ENCODE measurements at regions not wholly inside any gene's neighbourhood (a gene's known extent, or its start where the extent isn't known, plus 50 kb on each side); places are given as distances from the start of the nearest gene placed in this dataset.
"Not testable (repeated sequence)": the region's sequence is repeated elsewhere in the genome, so short reads cannot be mapped to it uniquely, and the experiment has no call there.

- Histone ChIP-seq H3K36me3 (ENCODE audit: control insufficient read depth, insufficient read depth, low read length) (no peaks in the 10 kb centered on the region), H3K27ac (ENCODE audit: low read depth, low read length, severe bottlenecking) (no peak overlapping the region), H3K9me3 (ENCODE audit: control insufficient read depth, low read length) (no peaks in the 10 kb centered on the region), H3K4me1 (ENCODE audit: control insufficient read depth, insufficient read depth, low read length, poor library complexity, severe bottlenecking) (no peaks in the 10 kb centered on the region), H3K4me3 (ENCODE audit: extremely low read depth, insufficient read depth, low read length, poor library complexity, severe bottlenecking) (no peak overlapping the region)
- WGBS, 2 experiments (ENCODE audit: insufficient coverage in 2 of 2) = 81 to 88% methylated on average over 3 to 4 of the region's 4 CpGs
These were observed 322.8 kb upstream of the PPARGC1A start for GRCh38 chr4:24212642-24213041.

GRCh38 chr4:24211856-24212255 lies 322.0 kb upstream of the PPARGC1A start:
- Histone ChIP-seq H3K27ac (ENCODE audit: low read depth, low read length, severe bottlenecking) (no peak overlapping the region), H3K9me3 (ENCODE audit: control insufficient read depth, low read length) (no peaks in the 10 kb centered on the region), H3K36me3 (ENCODE audit: control insufficient read depth, insufficient read depth, low read length) (no peaks in the 10 kb centered on the region), H3K4me3 (ENCODE audit: extremely low read depth, insufficient read depth, low read length, poor library complexity, severe bottlenecking) (no peak overlapping the region), H3K4me1 (ENCODE audit: control insufficient read depth, insufficient read depth, low read length, poor library complexity, severe bottlenecking) (no peaks in the 10 kb centered on the region)
- 87% methylated on average over 8 to 10 of the region's 10 CpGs for WGBS, 2 experiments (ENCODE audit: insufficient coverage in 2 of 2)

GRCh38 chr4:24210332-24210902 lies 320.6 kb upstream of the PPARGC1A start:
- Histone ChIP-seq H3K27ac (ENCODE audit: low read depth, low read length, severe bottlenecking) (no peak overlapping the region), H3K36me3 (ENCODE audit: control insufficient read depth, insufficient read depth, low read length) (no peaks in the 10 kb centered on the region), H3K9me3 (ENCODE audit: control insufficient read depth, low read length) (no peaks in the 10 kb centered on the region), H3K4me3 (ENCODE audit: extremely low read depth, insufficient read depth, low read length, poor library complexity, severe bottlenecking) (no peak overlapping the region), H3K4me1 (ENCODE audit: control insufficient read depth, insufficient read depth, low read length, poor library complexity, severe bottlenecking) (no peaks in the 10 kb centered on the region)
- 86 to 95% methylated on average over 8 to 9 of the region's 10 CpGs for WGBS, 2 experiments (ENCODE audit: insufficient coverage in 2 of 2)

GRCh38 chr4:24209906-24210305 lies 320.1 kb upstream of the PPARGC1A start:
- Histone ChIP-seq H3K36me3 (ENCODE audit: control insufficient read depth, insufficient read depth, low read length) (no peaks in the 10 kb centered on the region), H3K4me3 (ENCODE audit: extremely low read depth, insufficient read depth, low read length, poor library complexity, severe bottlenecking) (no peak overlapping the region), H3K9me3 (ENCODE audit: control insufficient read depth, low read length) (no peaks in the 10 kb centered on the region), H3K27ac (ENCODE audit: low read depth, low read length, severe bottlenecking) (no peak overlapping the region), H3K4me1 (ENCODE audit: control insufficient read depth, insufficient read depth, low read length, poor library complexity, severe bottlenecking) (no peaks in the 10 kb centered on the region)
- 100% methylated on average over 1 of the region's 1 CpG for WGBS, 2 experiments (ENCODE audit: insufficient coverage in 2 of 2)

GRCh38 chr4:24209131-24209530 lies 319.3 kb upstream of the PPARGC1A start:
- Histone ChIP-seq H3K4me1 (ENCODE audit: control insufficient read depth, insufficient read depth, low read length, poor library complexity, severe bottlenecking) (no peaks in the 10 kb centered on the region), H3K4me3 (ENCODE audit: extremely low read depth, insufficient read depth, low read length, poor library complexity, severe bottlenecking) (no peak overlapping the region), H3K9me3 (ENCODE audit: control insufficient read depth, low read length) (no peaks in the 10 kb centered on the region), H3K27ac (ENCODE audit: low read depth, low read length, severe bottlenecking) (no peak overlapping the region), H3K36me3 (ENCODE audit: control insufficient read depth, insufficient read depth, low read length) (no peaks in the 10 kb centered on the region)
- 86 to 97% methylated on average over 3 of the region's 3 CpGs for WGBS, 2 experiments (ENCODE audit: insufficient coverage in 2 of 2)

- H3K4me1 ChIP-seq (ENCODE audit: control insufficient read depth, insufficient read depth, low read length, poor library complexity, severe bottlenecking) = no peaks in the 10 kb centered on the region
- WGBS, 2 experiments (ENCODE audit: insufficient coverage in 2 of 2) = 90% methylated on average over 2 of the region's 3 CpGs; no CpG with 5 or more reads in 1 of the 2 experiments
- H3K36me3 ChIP-seq (ENCODE audit: control insufficient read depth, insufficient read depth, low read length) = no peaks in the 10 kb centered on the region
- no peak overlapping the region for H3K4me3 ChIP-seq (ENCODE audit: extremely low read depth, insufficient read depth, low read length, poor library complexity, severe bottlenecking)
- H3K9me3 ChIP-seq (ENCODE audit: control insufficient read depth, low read length) = no peaks in the 10 kb centered on the region
- no peak overlapping the region for H3K27ac ChIP-seq (ENCODE audit: low read depth, low read length, severe bottlenecking)
These were observed 318.8 kb upstream of the PPARGC1A start for GRCh38 chr4:24208691-24209090.

- not testable (repeated sequence) for H3K36me3 ChIP-seq (ENCODE audit: control insufficient read depth, insufficient read depth, low read length); H3K4me3 ChIP-seq (ENCODE audit: extremely low read depth, insufficient read depth, low read length, poor library complexity, severe bottlenecking); H3K9me3 ChIP-seq (ENCODE audit: control insufficient read depth, low read length); H3K4me1 ChIP-seq (ENCODE audit: control insufficient read depth, insufficient read depth, low read length, poor library complexity, severe bottlenecking); H3K27ac ChIP-seq (ENCODE audit: low read depth, low read length, severe bottlenecking)
- whole genome bisulfite sequencing, 2 experiments (ENCODE audit: insufficient coverage in 2 of 2) = 96% methylated on average over 5 of the region's 8 CpGs; no CpG with 5 or more reads in 1 of the 2 experiments
These were observed 314.9 kb upstream of the PPARGC1A start for GRCh38 chr4:24204708-24205107.

GRCh38 chr4:24203926-24204325 lies 314.1 kb upstream of the PPARGC1A start:
- H3K4me1 ChIP-seq (ENCODE audit: control insufficient read depth, insufficient read depth, low read length, poor library complexity, severe bottlenecking) = no peaks in the 10 kb centered on the region
- 50 to 75% methylated on average over 1 to 2 of the region's 2 CpGs for WGBS, 2 experiments (ENCODE audit: insufficient coverage in 2 of 2)
- no peak overlapping the region for H3K4me3 ChIP-seq (ENCODE audit: extremely low read depth, insufficient read depth, low read length, poor library complexity, severe bottlenecking)
- H3K36me3 ChIP-seq (ENCODE audit: control insufficient read depth, insufficient read depth, low read length) = no peaks in the 10 kb centered on the region
- H3K27ac ChIP-seq (ENCODE audit: low read depth, low read length, severe bottlenecking) = no peak overlapping the region
- no peaks in the 10 kb centered on the region for H3K9me3 ChIP-seq (ENCODE audit: control insufficient read depth, low read length)

- 83 to 100% methylated on average over 1 of the region's 1 CpG for WGBS, 2 experiments (ENCODE audit: insufficient coverage in 2 of 2)
- Histone ChIP-seq H3K4me1 (ENCODE audit: control insufficient read depth, insufficient read depth, low read length, poor library complexity, severe bottlenecking) (no peaks in the 10 kb centered on the region), H3K36me3 (ENCODE audit: control insufficient read depth, insufficient read depth, low read length) (no peaks in the 10 kb centered on the region), H3K27ac (ENCODE audit: low read depth, low read length, severe bottlenecking) (no peak overlapping the region), H3K4me3 (ENCODE audit: extremely low read depth, insufficient read depth, low read length, poor library complexity, severe bottlenecking) (no peak overlapping the region), H3K9me3 (ENCODE audit: control insufficient read depth, low read length) (no peaks in the 10 kb centered on the region)
These were observed 312.7 kb upstream of the PPARGC1A start for GRCh38 chr4:24202579-24202978.

GRCh38 chr4:24197955-24198354 lies 308.1 kb upstream of the PPARGC1A start:
- H3K4me3 ChIP-seq (ENCODE audit: extremely low read depth, insufficient read depth, low read length, poor library complexity, severe bottlenecking) = no peak overlapping the region
- H3K9me3 ChIP-seq (ENCODE audit: control insufficient read depth, low read length) = no peaks in the 10 kb centered on the region
- no peaks in the 10 kb centered on the region for H3K36me3 ChIP-seq (ENCODE audit: control insufficient read depth, insufficient read depth, low read length)
- no peaks in the 10 kb centered on the region for H3K4me1 ChIP-seq (ENCODE audit: control insufficient read depth, insufficient read depth, low read length, poor library complexity, severe bottlenecking)
- no peak overlapping the region for H3K27ac ChIP-seq (ENCODE audit: low read depth, low read length, severe bottlenecking)

- 88 to 100% methylated on average over 1 of the region's 1 CpG for WGBS, 2 experiments (ENCODE audit: insufficient coverage in 2 of 2)
- Histone ChIP-seq H3K4me1 (ENCODE audit: control insufficient read depth, insufficient read depth, low read length, poor library complexity, severe bottlenecking) (no peaks in the 10 kb centered on the region), H3K9me3 (ENCODE audit: control insufficient read depth, low read length) (no peaks in the 10 kb centered on the region), H3K36me3 (ENCODE audit: control insufficient read depth, insufficient read depth, low read length) (no peaks in the 10 kb centered on the region), H3K4me3 (ENCODE audit: extremely low read depth, insufficient read depth, low read length, poor library complexity, severe bottlenecking) (no peak overlapping the region), H3K27ac (ENCODE audit: low read depth, low read length, severe bottlenecking) (no peak overlapping the region)
These were observed 306.9 kb upstream of the PPARGC1A start for GRCh38 chr4:24196785-24197184.

All from mesodermal cell (in vitro differentiated cells).